ENCODE measurements at regions not wholly inside any gene's neighbourhood (a gene's known extent, or its start where the extent isn't known, plus 50 kb on each side); places are given as distances from the start of the nearest gene placed in this dataset.

- peaks cover 7% of the 10 kb centered on the region for H3K4me1 Mint-ChIP-seq
- no peak overlapping the region for H3K27ac Mint-ChIP-seq
- H3K36me3 Mint-ChIP-seq, result peaks cover 23% of the 10 kb centered on the region
- H3K27me3 Mint-ChIP-seq (ENCODE audit: low read depth), result no peaks in the 10 kb centered on the region
- DNase-seq (ENCODE audit: low spot score), result no peak
- CTCF ChIA-PET, result no interaction called here
- POLR2A ChIA-PET, result no interaction called here
- H3K4me3 Mint-ChIP-seq, result no peak overlapping the region
- TF ChIP-seq ZNF416 (CRISPR knock-in tag; IDR thresholded peaks at IDR 0.05) (no peak), PRDM15 (CRISPR knock-in tag; IDR thresholded peaks at IDR 0.05) (no peak), ETV6 (CRISPR knock-in tag; IDR thresholded peaks at IDR 0.05) (no peak), SP1 (CRISPR knock-in tag; conservative IDR thresholded peaks at IDR 0.05) (no peak), ERG (CRISPR knock-in tag; IDR thresholded peaks at IDR 0.05) (no peak), IRF2 (CRISPR knock-in tag; IDR thresholded peaks at IDR 0.05; ENCODE audit: borderline replicate concordance, low read depth) (no peak), ZNF512 (CRISPR knock-in tag; IDR thresholded peaks at IDR 0.05; ENCODE audit: borderline replicate concordance) (no peak), OVOL2 (CRISPR knock-in tag; IDR thresholded peaks at IDR 0.05; ENCODE audit: borderline replicate concordance) (no peak), MLX (CRISPR knock-in tag; IDR thresholded peaks at IDR 0.05) (no peak), ZBTB21 (CRISPR knock-in tag; IDR thresholded peaks at IDR 0.05; ENCODE audit: borderline replicate concordance) (no peak), FOXJ3 (CRISPR knock-in tag; IDR thresholded peaks at IDR 0.05; ENCODE audit: borderline replicate concordance) (no peak), ZNF232 (CRISPR knock-in tag; IDR thresholded peaks at IDR 0.05) (no peak), HMGXB4 (CRISPR knock-in tag; IDR thresholded peaks at IDR 0.05) (no peak), ATF3 (CRISPR knock-in tag; conservative IDR thresholded peaks at IDR 0.05) (no peak)
- H3K9me3 Mint-ChIP-seq, result peaks cover 36% of the 10 kb centered on the region
- no peak for ATAC-seq
These were observed 595.6 kb downstream of the LTN1 start for GRCh38 chr21:28397040-28397439.

- H3K4me1 Mint-ChIP-seq, result peaks cover 8% of the 10 kb centered on the region
- no peak for ATAC-seq
- no peaks in the 10 kb centered on the region for H3K27me3 Mint-ChIP-seq (ENCODE audit: low read depth)
- ChIA-PET CTCF (no interaction called here), POLR2A (no interaction called here)
- no peak for TF ChIP-seq PREB (CRISPR knock-in tag; IDR thresholded peaks at IDR 0.05; ENCODE audit: borderline replicate concordance)
- no peak for TF ChIP-seq FOXP4 (CRISPR knock-in tag; IDR thresholded peaks at IDR 0.05)
- no peak for TF ChIP-seq NR3C1 (CRISPR knock-in tag; conservative IDR thresholded peaks at IDR 0.05; ENCODE audit: low read depth)
- TF ChIP-seq CBFB (CRISPR knock-in tag; IDR thresholded peaks at IDR 0.05; ENCODE audit: low read depth), result no peak
- no peak for DNase-seq (ENCODE audit: low spot score)
- no peak overlapping the region for H3K4me3 Mint-ChIP-seq
- H3K27ac Mint-ChIP-seq, result no peak overlapping the region
- H3K9me3 Mint-ChIP-seq, result peaks cover 36% of the 10 kb centered on the region
- H3K36me3 Mint-ChIP-seq, result peaks cover 23% of the 10 kb centered on the region
These were observed 596.3 kb downstream of the LTN1 start for GRCh38 chr21:28396421-28396820.
